H1 (cell line): ENCODE measurements at regions not wholly inside any gene's neighbourhood (a gene's known extent, or its start where the extent isn't known, plus 50 kb on each side); places are given as distances from the start of the nearest gene placed in this dataset.

ENCODE experiments used
- CTCF ChIA-PET: fragments of 300-600 bp; sonication (Branson Sonifier 250); formaldehyde crosslinking; loops from one replicate; lab custom pipeline; 2021; ENCODE audit not compliant: partially characterized antibody; lab: Charles Lee
- POLR2A ChIA-PET: fragments of 300-600 bp; sonication (Branson Sonifier 250); formaldehyde crosslinking; loops from one replicate; lab custom pipeline; 2021; ENCODE audit warnings: inconsistent platforms; ENCODE audit not compliant: partially characterized antibody; lab: Charles Lee
- DNase-seq, 2 experiments: peaks; one replicate each; pipeline versions ENCODE4 v3.0.0 to v3.0.0-alpha.2; 2010 to 2022; ENCODE audit warnings: low spot score in 2 of 2, low read depth in 1 of 2, mixed read lengths in 1 of 2
- FAIRE-seq: peaks from 2 replicates; lab custom pipeline; 2011; peaks lifted over from hg19 to GRCh38; lab: Jason Lieb, UNC
- H2AFZ ChIP-seq: 2 replicates; pipeline ENCODE4 v1.8.1; 2012; ENCODE audit warnings: low read length, inconsistent platforms
- H2AK5ac ChIP-seq: 2 replicates; pipeline ENCODE4 v1.6.1; 2013; ENCODE audit warnings: low read depth, low read length
- H2BK120ac ChIP-seq: replicated peaks from 2 replicates; pipeline ENCODE3; 2013; ENCODE audit warnings: low read depth, low read length, inconsistent platforms
- H2BK12ac ChIP-seq: 2 replicates; pipeline ENCODE4 v1.6.1; 2013; ENCODE audit warnings: low read depth, low read length
- H2BK15ac ChIP-seq: 2 replicates; pipeline ENCODE4 v1.6.1; 2013; ENCODE audit warnings: low read length
- H2BK20ac ChIP-seq: 2 replicates; pipeline ENCODE4 v1.6.1; 2013; ENCODE audit warnings: low read length
- H2BK5ac ChIP-seq: 2 replicates; pipeline ENCODE4 v1.6.1; 2013; ENCODE audit warnings: low read depth, low read length
- H3K14ac ChIP-seq: 2 replicates; pipeline ENCODE4 v1.6.1; 2013; ENCODE audit warnings: inconsistent platforms; ENCODE audit not compliant: insufficient read length
- H3K18ac ChIP-seq: 2 replicates; pipeline ENCODE4 v1.6.1; 2013; ENCODE audit warnings: low read length; ENCODE audit errors: extremely low read depth
- H3K23ac ChIP-seq: 2 replicates; pipeline ENCODE4 v1.6.1; 2013; ENCODE audit warnings: inconsistent platforms; ENCODE audit not compliant: insufficient read length
- H3K23me2 ChIP-seq: 2 replicates; pipeline ENCODE4 v1.6.1; 2013; ENCODE audit warnings: low read depth, low read length
- H3K27ac ChIP-seq: 2 replicates; pipeline ENCODE4 v1.6.1; 2011; ENCODE audit warnings: low read depth, low read length, inconsistent platforms
- H3K27me3 ChIP-seq, 4 experiments: replicated peaks in 1 of 4; 1 replicate in 1 of 4; 2 replicates in 3 of 4; pipeline versions ENCODE4 v1.6.1 to v1.8.1; 2011 to 2013; ENCODE audit warnings: low read length in 3 of 4, mild to moderate bottlenecking in 3 of 4, inconsistent platforms in 2 of 4, mixed read lengths in 2 of 4, moderate library complexity in 1 of 4; ENCODE audit not compliant: control insufficient read depth in 3 of 4, insufficient read depth in 3 of 4; ENCODE audit errors: extremely low read depth in 1 of 4
- H3K36me3 ChIP-seq, 4 experiments: 2 replicates each; pipeline versions ENCODE4 v1.6.1 to v1.8.1; 2011 to 2013; ENCODE audit warnings: mild to moderate bottlenecking in 4 of 4, low read length in 3 of 4, moderate library complexity in 2 of 4, control low read depth in 1 of 4, inconsistent platforms in 1 of 4; ENCODE audit not compliant: insufficient read depth in 4 of 4, control insufficient read depth in 2 of 4
- H3K4ac ChIP-seq: replicated peaks from 2 replicates; pipeline ENCODE3; 2013; ENCODE audit warnings: low read length, low read depth, mixed read lengths, inconsistent platforms; ENCODE audit not compliant: insufficient read length
- H3K4me1 ChIP-seq, 4 experiments: replicated peaks in 1 of 4; 1 replicate in 1 of 4; 2 replicates in 3 of 4; pipeline versions ENCODE4 v1.6.1 to v1.8.1; 2011 to 2013; ENCODE audit warnings: low read length in 3 of 4, inconsistent platforms in 2 of 4, mixed read lengths in 1 of 4; ENCODE audit not compliant: insufficient read depth in 4 of 4, control insufficient read depth in 3 of 4
- H3K4me2 ChIP-seq, 2 experiments: 2 replicates each; pipeline versions ENCODE4 v1.6.1 to v1.8.1; 2011 to 2013; ENCODE audit warnings: low read depth in 2 of 2, low read length in 2 of 2, control low read depth in 1 of 2, inconsistent platforms in 1 of 2, mild to moderate bottlenecking in 1 of 2; ENCODE audit not compliant: insufficient read depth in 1 of 2
- H3K4me3 ChIP-seq, 4 experiments: fragments of 200-600, 300-600 bp in 1 of 4; sonication (generic), shearing (Covaris generic), sonication (Bioruptor Twin) in 1 of 4; 2 replicates each; pipeline versions ENCODE4 v1.5.1 to v1.8.1; 2011 to 2016; ENCODE audit warnings: low read length in 4 of 4, low read depth in 3 of 4, control low read depth in 2 of 4, inconsistent platforms in 2 of 4, mild to moderate bottlenecking in 2 of 4, mixed read lengths in 1 of 4, moderate library complexity in 1 of 4; ENCODE audit not compliant: insufficient read depth in 2 of 4; ENCODE audit errors: extremely low read depth in 1 of 4
- H3K56ac ChIP-seq: replicated peaks from 2 replicates; pipeline ENCODE3; 2013; ENCODE audit warnings: low read depth, mild to moderate bottlenecking, mixed read lengths, low read length, inconsistent platforms; ENCODE audit not compliant: insufficient read length
- H3K79me1 ChIP-seq: 2 replicates; pipeline ENCODE4 v1.6.1; 2013; ENCODE audit warnings: low read depth, low read length, control low read depth
- H3K79me2 ChIP-seq, 2 experiments: 2 replicates each; pipeline versions ENCODE4 v1.6.1 to v1.8.1; 2012 to 2013; ENCODE audit warnings: low read length in 2 of 2, mild to moderate bottlenecking in 2 of 2, inconsistent platforms in 1 of 2; ENCODE audit not compliant: insufficient read depth in 2 of 2, control insufficient read depth in 1 of 2
- H3K9ac ChIP-seq, 4 experiments: replicated peaks in 1 of 4; 1 replicate in 1 of 4; 2 replicates in 3 of 4; pipeline versions ENCODE4 v1.6.1 to v1.8.1; 2011 to 2013; ENCODE audit warnings: low read depth in 3 of 4, low read length in 3 of 4, control low read depth in 2 of 4, mild to moderate bottlenecking in 2 of 4, moderate library complexity in 2 of 4, inconsistent platforms in 1 of 4; ENCODE audit errors: extremely low read depth in 1 of 4
- H3K9me3 ChIP-seq, 2 experiments: 2 replicates each; pipeline versions ENCODE4 v1.6.1 to v1.8.1; 2012 to 2013; ENCODE audit warnings: mild to moderate bottlenecking in 2 of 2, moderate library complexity in 2 of 2, control low read depth in 1 of 2, inconsistent platforms in 1 of 2, low read depth in 1 of 2, low read length in 1 of 2, mixed read lengths in 1 of 2; ENCODE audit not compliant: insufficient read depth in 2 of 2
- H4K20me1 ChIP-seq, 2 experiments: replicated peaks in 1 of 2; 2 replicates each; pipeline versions ENCODE3 to v1.8.1; 2011 to 2013; ENCODE audit warnings: inconsistent platforms in 2 of 2, low read length in 2 of 2, mild to moderate bottlenecking in 1 of 2; ENCODE audit not compliant: insufficient read depth in 2 of 2, control insufficient read depth in 1 of 2
- H4K5ac ChIP-seq: 2 replicates; pipeline ENCODE4 v1.6.1; 2013; ENCODE audit warnings: low read length, low read depth, mixed read lengths, inconsistent platforms; ENCODE audit not compliant: insufficient read length
- H4K8ac ChIP-seq: 2 replicates; pipeline ENCODE4 v1.8.0; 2013; ENCODE audit warnings: mild to moderate bottlenecking, moderate library complexity, low read length, inconsistent platforms; ENCODE audit not compliant: insufficient read depth; ENCODE audit errors: extremely low read depth
- H4K91ac ChIP-seq: replicated peaks from 2 replicates; pipeline ENCODE3; 2013; ENCODE audit warnings: low read length, mixed read lengths, inconsistent platforms; ENCODE audit not compliant: insufficient read length
- CTBP2 ChIP-seq: IDR thresholded peaks from 2 replicates; pipeline ENCODE4 v1.7.0; 2011; ENCODE audit warnings: borderline replicate concordance, mild to moderate bottlenecking, moderate library complexity, mixed read lengths, low read length; ENCODE audit not compliant: insufficient read depth, insufficient read length
- E2F6 ChIP-seq: IDR thresholded peaks from 2 replicates; pipeline ENCODE4 v1.6.1; 2012; ENCODE audit warnings: inconsistent platforms
- GABPA ChIP-seq: IDR thresholded peaks from 2 replicates; pipeline ENCODE4 v1.6.1; 2011; ENCODE audit warnings: mild to moderate bottlenecking, low read length, moderate library complexity, borderline replicate concordance; ENCODE audit not compliant: insufficient read depth
- GTF2F1 ChIP-seq: IDR thresholded peaks from 2 replicates; pipeline ENCODE4 v1.6.1; 2012; ENCODE audit warnings: low read depth, low read length, improper control_type of control experiment, borderline replicate concordance
- HDAC6 ChIP-seq: IDR thresholded peaks from one replicate; pipeline ENCODE4 v1.7.1; 2012; ENCODE audit warnings: low read depth, mild to moderate bottlenecking, inconsistent platforms, low read length, moderate library complexity
- JUN ChIP-seq: IDR thresholded peaks from 2 replicates; pipeline ENCODE4 v1.6.1; 2011; ENCODE audit warnings: low read depth, mild to moderate bottlenecking, improper control_type of control experiment, low read length
- KDM4A ChIP-seq: IDR thresholded peaks from one replicate; pipeline ENCODE4 v1.7.1; 2012; ENCODE audit warnings: low read depth, mild to moderate bottlenecking, moderate library complexity, low read length, inconsistent platforms; ENCODE audit not compliant: severe bottlenecking
- NANOG ChIP-seq: IDR thresholded peaks from 2 replicates; pipeline ENCODE4 v1.6.1; 2011; ENCODE audit warnings: low read length, low read depth, mild to moderate bottlenecking, inconsistent platforms; ENCODE audit not compliant: insufficient read depth, poor library complexity, severe bottlenecking
- POLR2A ChIP-seq, 2 experiments: IDR thresholded peaks; 1 replicate in 1 of 2; 2 replicates in 1 of 2; pipeline ENCODE4 v1.6.1; 2011; ENCODE audit warnings: low read depth in 2 of 2, low read length in 2 of 2, mild to moderate bottlenecking in 2 of 2; ENCODE audit errors: control extremely low read depth in 1 of 2
- POLR2AphosphoS5 ChIP-seq: IDR thresholded peaks from 2 replicates; pipeline ENCODE4 v1.6.1; 2011; ENCODE audit warnings: low read depth, low read length
- RAD21 ChIP-seq, 2 experiments: IDR thresholded peaks in 1 of 2; conservative IDR thresholded peaks in 1 of 2; 2 replicates each; pipeline ENCODE4 v1.6.1; 2011; ENCODE audit warnings: low read depth in 2 of 2, low read length in 2 of 2, improper control_type of control experiment in 1 of 2, inconsistent platforms in 1 of 2, mild to moderate bottlenecking in 1 of 2, moderate library complexity in 1 of 2
- SIN3A ChIP-seq, 2 experiments: IDR thresholded peaks in 1 of 2; conservative IDR thresholded peaks in 1 of 2; 2 replicates each; pipeline ENCODE4 v1.6.1; 2011 to 2012; ENCODE audit warnings: low read length in 2 of 2, improper control_type of control experiment in 1 of 2, low read depth in 1 of 2, mild to moderate bottlenecking in 1 of 2
- SP2 ChIP-seq: IDR thresholded peaks from 2 replicates; pipeline ENCODE4 v1.6.1; 2012; ENCODE audit warnings: mild to moderate bottlenecking, low read length, inconsistent platforms
- YY1 ChIP-seq: IDR thresholded peaks from 2 replicates; pipeline ENCODE4 v1.6.1; 2011; ENCODE audit warnings: low read depth, mild to moderate bottlenecking, low read length
- WGBS, 2 experiments: shearing (Covaris generic) in 1 of 2; methylation state at CpG; one replicate each; pipeline versions ENCODE4 v1.1.6 to v1.1.7; 2013 to 2015; ENCODE audit warnings: low lambda C conversion rate in 2 of 2, mixed read lengths in 2 of 2, inconsistent platforms in 1 of 2, low coverage in 1 of 2, missing lambda C conversion rate in 1 of 2; ENCODE audit not compliant: insufficient replicate concordance in 2 of 2, insufficient coverage in 1 of 2, insufficient read length in 1 of 2; ENCODE audit errors: extremely low coverage in 1 of 2, missing lambda C conversion rate in 1 of 2; 5-methylcytosine and 5-hydroxymethylcytosine counted together

GRCh38 chr4:177612684-177613083 is 170.4 kb upstream of the AGA start:
- H3K79me1 ChIP-seq = no peaks in the 10 kb centered on the region
- no peaks in the 10 kb centered on the region for H3K27me3 ChIP-seq
- H4K91ac ChIP-seq = no peak overlapping the region
- H3K18ac ChIP-seq = no peak overlapping the region
- H3K4me2 ChIP-seq = no peak overlapping the region
- no peak for FAIRE-seq
- H3K9me3 ChIP-seq = no peaks in the 10 kb centered on the region
- H3K56ac ChIP-seq = no peak overlapping the region
- no peak overlapping the region for H3K9ac ChIP-seq
- no peaks in the 10 kb centered on the region for H3K36me3 ChIP-seq
- no peak overlapping the region for H3K4ac ChIP-seq
- no peak overlapping the region for H3K23ac ChIP-seq
- no peak overlapping the region for H2AFZ ChIP-seq
- no peaks in the 10 kb centered on the region for H3K23me2 ChIP-seq
- no peak overlapping the region for H2BK15ac ChIP-seq
- 94% methylated on average over 2 of the region's 2 CpGs; no CpG with 5 or more reads in 1 of the 2 experiments for WGBS, 2 experiments
- H4K8ac ChIP-seq = no peak overlapping the region
- H3K79me2 ChIP-seq = no peaks in the 10 kb centered on the region
- H2BK120ac ChIP-seq = no peak overlapping the region
- CTCF ChIA-PET = interaction anchor here (0.7 kb wide), 1 partner anchor 673 kb away, joined by 3 read pairs; no protein-coding TSS in a partner anchor
- no peak for DNase-seq
- POLR2A ChIA-PET = no interaction called here
- H4K20me1 ChIP-seq = no peaks in the 10 kb centered on the region
- H2BK20ac ChIP-seq = no peak overlapping the region
- H2BK12ac ChIP-seq = no peak overlapping the region
- no peak overlapping the region for H3K14ac ChIP-seq
- no peak overlapping the region for H3K27ac ChIP-seq
- no peak overlapping the region for H3K4me3 ChIP-seq
- H2AK5ac ChIP-seq = no peak overlapping the region
- H2BK5ac ChIP-seq = no peak overlapping the region
- peaks cover 0 to 2% (median 1%) of the 10 kb centered on the region in 4 experiments; a peak in 2 of 7 replicates for H3K4me1 ChIP-seq
- no peak overlapping the region for H4K5ac ChIP-seq
- TF ChIP-seq HDAC6 (no peak), RAD21 (IDR thresholded peaks at IDR 0.05 in 1 of 2, conservative IDR thresholded peaks at IDR 0.05 in 1 of 2; ENCODE audit: low read depth in 2 of 2, low read length in 2 of 2) (no peak), KDM4A (no peak), POLR2AphosphoS5 (no peak), POLR2A (IDR thresholded peaks at IDR 0.05; ENCODE audit: control extremely low read depth in 1 of 2, low read depth in 2 of 2, low read length in 2 of 2) (no peak), E2F6 (no peak), JUN (no peak), GABPA (no peak), YY1 (no peak), SIN3A (conservative IDR thresholded peaks at IDR 0.05 in 1 of 2, IDR thresholded peaks at IDR 0.05 in 1 of 2; ENCODE audit: low read depth in 1 of 2, low read length in 2 of 2) (no peak), SP2 (no peak), CTBP2 (no peak), GTF2F1 (no peak), NANOG (no peak)
